Keratinocyte (primary cell): ENCODE measurements at regions not wholly inside any gene's neighbourhood (a gene's known extent, or its start where the extent isn't known, plus 50 kb on each side); places are given as distances from the start of the nearest gene placed in this dataset.

Experiments used
- DNase-seq: peaks from one replicate; pipeline ENCODE4 v3.0.0-alpha.2; 2011; ENCODE audit warnings: low read depth, missing footprints, low spot score
- FAIRE-seq: peaks from 2 replicates; lab custom pipeline; 2011; peaks lifted over from hg19 to GRCh38; lab: Jason Lieb, UNC
- H2AFZ ChIP-seq: 2 replicates; pipeline ENCODE4 v1.6.0; 2012; ENCODE audit warnings: low read length, control low read depth, inconsistent platforms; ENCODE audit not compliant: control insufficient read depth
- H3K27ac ChIP-seq: 2 replicates; pipeline ENCODE4 v1.5.1; 2011; ENCODE audit warnings: low read length; ENCODE audit not compliant: control insufficient read depth, insufficient read depth
- H3K27me3 ChIP-seq: 3 replicates; pipeline ENCODE4 v1.6.0; 2011; ENCODE audit warnings: low read length; ENCODE audit not compliant: control insufficient read depth, insufficient read depth; ENCODE audit errors: extremely low read depth
- H3K36me3 ChIP-seq, 2 experiments: 2 replicates in 1 of 2; 3 replicates in 1 of 2; pipeline ENCODE4 v1.5.1; 2011; ENCODE audit warnings: low read length in 2 of 2, mild to moderate bottlenecking in 1 of 2; ENCODE audit not compliant: control insufficient read depth in 2 of 2, insufficient read depth in 2 of 2; ENCODE audit errors: extremely low read depth in 1 of 2
- H3K4me1 ChIP-seq: 3 replicates; pipeline ENCODE4 v1.5.1; 2011; ENCODE audit warnings: low read length; ENCODE audit not compliant: control insufficient read depth, insufficient read depth; ENCODE audit errors: extremely low read depth
- H3K4me2 ChIP-seq: 3 replicates; pipeline ENCODE4 v1.6.0; 2011; ENCODE audit warnings: low read depth, low read length; ENCODE audit not compliant: control insufficient read depth, insufficient read depth; ENCODE audit errors: extremely low read depth
- H3K4me3 ChIP-seq, 3 experiments: fragments of 200-600 bp in 1 of 3; sonication (generic) in 1 of 3; 2 replicates in 2 of 3; 3 replicates in 1 of 3; pipeline ENCODE4 v1.5.1; 2011 to 2016; ENCODE audit warnings: low read length in 3 of 3, mild to moderate bottlenecking in 3 of 3, control low read depth in 2 of 3, inconsistent platforms in 1 of 3, low read depth in 1 of 3, mixed read lengths in 1 of 3, mixed run types in 1 of 3, moderate library complexity in 1 of 3; ENCODE audit not compliant: control insufficient read depth in 2 of 3, insufficient read depth in 2 of 3; ENCODE audit errors: extremely low read depth in 1 of 3
- H3K79me2 ChIP-seq: 2 replicates; pipeline ENCODE4 v1.6.0; 2012; ENCODE audit warnings: low read length; ENCODE audit not compliant: control insufficient read depth, insufficient read depth
- H3K9ac ChIP-seq: 3 replicates; pipeline ENCODE4 v1.6.0; 2011; ENCODE audit warnings: low read length; ENCODE audit not compliant: control insufficient read depth, insufficient read depth; ENCODE audit errors: extremely low read depth
- H3K9me1 ChIP-seq: 3 replicates; pipeline ENCODE4 v1.6.0; 2011; ENCODE audit warnings: low read length; ENCODE audit not compliant: control insufficient read depth, insufficient read depth; ENCODE audit errors: extremely low read depth
- H3K9me3 ChIP-seq: 2 replicates; pipeline ENCODE4 v1.5.1; 2012; ENCODE audit warnings: low read depth, low read length; ENCODE audit not compliant: control insufficient read depth
- H4K20me1 ChIP-seq: 3 replicates; pipeline ENCODE4 v1.6.0; 2011; ENCODE audit warnings: low read length; ENCODE audit not compliant: control insufficient read depth, insufficient read depth; ENCODE audit errors: extremely low read depth
- CTCF ChIP-seq, 3 experiments: IDR thresholded peaks in 1 of 3; conservative IDR thresholded peaks in 1 of 3; optimal IDR thresholded peaks in 1 of 3; 2 replicates in 2 of 3; 3 replicates in 1 of 3; pipeline versions ENCODE3 to v1.5.1; 2011; ENCODE audit warnings: low read length in 3 of 3, mild to moderate bottlenecking in 3 of 3, moderate library complexity in 2 of 3, control low read depth in 1 of 3, inconsistent platforms in 1 of 3; ENCODE audit not compliant: insufficient read depth in 2 of 3; ENCODE audit errors: extremely low read depth in 1 of 3
- EZH2 ChIP-seq: IDR thresholded peaks from one replicate; pipeline ENCODE4 v1.6.1; 2012; ENCODE audit warnings: inconsistent platforms, mild to moderate bottlenecking, low read length, moderate library complexity
- dilution Hi-C: fragments of 300-500 bp; cut with MboI; formaldehyde crosslinking; loops from one replicate; pipeline ENCODE4 v1.7.0; 2020; ENCODE audit warnings: low sequenced_read_pairs; ENCODE audit not compliant: extremely low pct_ligation_motif_present

- H3K9ac ChIP-seq, result no peak overlapping the region
- dilution Hi-C loops, result no loop called here
- FAIRE-seq (peak; percentile 71), DNase-seq (peak; percentile 25)
- no peaks in the 10 kb centered on the region for H4K20me1 ChIP-seq
- peaks cover 9% of the 10 kb centered on the region for H3K4me1 ChIP-seq
- H3K4me2 ChIP-seq, result no peak overlapping the region
- H3K9me1 ChIP-seq, result no peaks in the 10 kb centered on the region
- no peaks in the 10 kb centered on the region for H3K27me3 ChIP-seq
- no peaks in the 10 kb centered on the region for H3K36me3 ChIP-seq
- H3K79me2 ChIP-seq, result no peaks in the 10 kb centered on the region
- no peak for TF ChIP-seq CTCF (optimal IDR thresholded peaks at IDR 0.05 in 1 of 3, IDR thresholded peaks at IDR 0.05 in 1 of 3, conservative IDR thresholded peaks at IDR 0.05 in 1 of 3; ENCODE audit: extremely low read depth in 1 of 3, insufficient read depth in 2 of 3, low read length in 3 of 3)
- no peak for TF ChIP-seq EZH2
- peak overlapping the region; percentile 17 for H2AFZ ChIP-seq
- no peak overlapping the region for H3K4me3 ChIP-seq
- no peak overlapping the region for H3K27ac ChIP-seq
- H3K9me3 ChIP-seq, result no peaks in the 10 kb centered on the region
Measured at GRCh38 chr2:180753809-180754761, 226.3 kb upstream of the UBE2E3 start.

- H2AFZ ChIP-seq, result no peak overlapping the region
- peaks cover 21% of the 10 kb centered on the region for H3K4me1 ChIP-seq
- H3K27ac ChIP-seq, result no peak overlapping the region
- H3K9me3 ChIP-seq, result no peaks in the 10 kb centered on the region
- no peak for TF ChIP-seq EZH2
- no peak for TF ChIP-seq CTCF (optimal IDR thresholded peaks at IDR 0.05 in 1 of 3, IDR thresholded peaks at IDR 0.05 in 1 of 3, conservative IDR thresholded peaks at IDR 0.05 in 1 of 3; ENCODE audit: extremely low read depth in 1 of 3, insufficient read depth in 2 of 3, low read length in 3 of 3)
- H3K9ac ChIP-seq, result no peak overlapping the region
- no peaks in the 10 kb centered on the region for H3K36me3 ChIP-seq
- no peaks in the 10 kb centered on the region for H3K79me2 ChIP-seq
- H3K4me3 ChIP-seq, result no peak overlapping the region
- H3K27me3 ChIP-seq, result no peaks in the 10 kb centered on the region
- dilution Hi-C loops, result no loop called here
- no peak overlapping the region for H3K4me2 ChIP-seq
- no peaks in the 10 kb centered on the region for H3K9me1 ChIP-seq
- H4K20me1 ChIP-seq, result no peaks in the 10 kb centered on the region
- FAIRE-seq (no peak), DNase-seq (no peak)
Measured at GRCh38 chr2:180751306-180751920, 229.0 kb upstream of the UBE2E3 start.
